HFF-Myc (cell line): ENCODE measurements at regions not wholly inside any gene's neighbourhood (a gene's known extent, or its start where the extent isn't known, plus 50 kb on each side); places are given as distances from the start of the nearest gene placed in this dataset.

ENCODE experiments used
- DNase-seq: peaks from one replicate; pipeline ENCODE4 v3.0.0-alpha.2; 2011; ENCODE audit warnings: low read depth; ENCODE audit errors: extremely low read depth
- H3K4me3 ChIP-seq: replicated peaks from 2 replicates; pipeline ENCODE4 v1.5.1; 2011; ENCODE audit warnings: low read depth, mild to moderate bottlenecking, control low read depth, low read length
- CTCF ChIP-seq: IDR thresholded peaks from 2 replicates; pipeline ENCODE4 v1.5.1; 2012; ENCODE audit warnings: mild to moderate bottlenecking, low read depth, low read length, control low read depth; ENCODE audit errors: missing control alignments

GRCh38 chr16:22757202-22757601 lies 56.8 kb upstream of the HS3ST2 start:
- TF ChIP-seq CTCF = no peak
- H3K4me3 ChIP-seq = no peak overlapping the region
- DNase-seq = no peak

DNA sequence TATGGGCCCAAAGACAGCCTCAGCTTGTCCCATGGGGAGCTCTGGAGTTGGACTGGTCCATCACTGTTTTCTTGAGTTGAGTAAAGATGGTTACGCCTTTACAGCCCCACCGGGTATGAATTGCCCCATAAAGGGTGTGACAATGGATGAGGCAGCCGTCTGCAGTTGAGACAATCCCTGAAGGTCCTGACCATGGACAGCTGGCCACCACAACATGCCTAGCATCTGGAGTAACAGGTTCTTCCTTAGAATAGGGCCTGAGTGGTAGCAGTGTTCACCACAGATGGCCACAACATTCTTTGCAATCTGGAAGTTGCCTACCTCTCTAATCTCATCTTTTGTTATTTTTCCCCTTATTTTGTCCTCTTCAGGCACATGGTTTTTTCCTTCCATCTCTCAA lies 51.5 kb upstream of the HS3ST2 start:
- TF ChIP-seq CTCF = no peak
- DNase-seq = no peak
- H3K4me3 ChIP-seq = no peak overlapping the region

DNA sequence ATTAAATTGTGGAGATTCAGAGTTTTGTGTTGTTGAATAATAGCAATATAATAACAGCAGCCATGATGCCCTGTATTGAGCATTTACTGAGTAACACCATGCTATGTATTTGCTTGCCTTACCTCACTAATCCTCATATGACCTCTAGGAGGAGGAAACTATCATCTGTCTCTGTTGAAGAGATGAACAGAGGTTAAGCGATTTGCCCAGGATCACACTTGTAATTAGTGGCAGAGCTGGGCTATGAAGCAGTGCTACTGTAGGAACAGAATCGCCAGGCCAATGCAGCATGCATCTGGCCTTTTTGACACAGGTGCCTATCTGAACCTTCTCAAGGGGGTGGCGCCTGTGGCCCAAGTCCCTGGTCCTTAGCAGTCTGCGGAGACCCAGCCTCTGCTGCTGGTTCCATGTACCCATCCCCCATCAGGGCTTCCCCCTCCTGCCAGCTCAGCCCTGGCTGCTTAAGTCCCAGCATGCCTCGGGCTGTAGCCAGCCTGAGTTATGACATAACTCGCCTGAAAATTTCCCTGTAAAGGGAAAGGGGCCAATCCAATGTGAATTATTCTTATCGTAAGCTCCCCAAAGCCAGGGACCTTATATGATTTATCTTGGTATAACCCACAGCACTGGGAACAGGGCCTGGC lies 50.4 kb upstream of the HS3ST2 start:
- no peak for DNase-seq
- no peak for TF ChIP-seq CTCF
- H3K4me3 ChIP-seq = no peak overlapping the region
